ENCODE measurements at regions not wholly inside any gene's neighbourhood (a gene's known extent, or its start where the extent isn't known, plus 50 kb on each side); places are given as distances from the start of the nearest gene placed in this dataset.

DNA sequence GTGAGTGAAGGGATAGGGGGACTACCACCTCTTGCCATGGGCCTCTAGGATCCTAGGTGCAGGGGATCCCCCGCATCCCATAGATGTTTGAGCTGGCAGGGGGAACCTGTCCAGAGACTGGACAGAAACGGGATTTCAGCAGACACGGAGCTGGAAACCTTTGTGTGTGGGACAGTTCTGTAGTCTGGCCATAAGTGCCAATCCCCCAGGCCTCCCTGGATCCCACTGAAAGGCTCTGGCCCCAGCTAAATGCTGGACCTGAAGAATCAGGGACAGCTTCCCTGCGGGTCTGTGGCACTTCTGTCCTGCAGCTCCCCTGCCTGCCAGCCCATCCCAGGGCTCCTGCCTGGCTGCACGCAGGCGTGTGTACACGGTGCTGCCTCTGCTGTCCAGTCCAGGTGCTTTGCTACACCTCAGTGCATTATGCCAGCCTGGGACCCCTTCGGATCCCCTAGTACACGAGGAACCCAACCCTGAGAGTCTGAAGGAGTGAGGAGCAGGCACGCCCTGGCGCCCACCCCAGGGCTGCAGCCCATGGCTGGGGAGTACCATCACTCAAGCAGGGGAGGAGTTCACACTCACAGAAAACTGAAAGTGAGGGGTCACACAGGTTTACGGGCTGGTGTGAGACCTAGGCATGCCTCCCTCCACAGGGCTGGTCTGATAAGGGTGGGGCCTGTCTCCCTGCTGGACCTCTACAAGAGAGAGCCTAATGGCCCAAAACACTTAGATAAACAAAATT lies 703.0 kb downstream of the ARAP2 start:
- Histone ChIP-seq H3K27ac (no peak overlapping the region), H3K36me3 (no peaks in the 10 kb centered on the region), H3K4me1 (no peaks in the 10 kb centered on the region), H3K9me3 (peaks cover 0 to 17% (median 8%) of the 10 kb centered on the region in 4 donors), H3K27me3 (no peaks in the 10 kb centered on the region), H3K4me3 (no peak overlapping the region)
- WGBS, 5 donors = 79 to 90% (median 87%) methylated on average over 8 to 12 of the region's 12 CpGs
- TF ChIP-seq EP300 (IDR thresholded peaks at IDR 0.05) (no peak), POLR2A (IDR thresholded peaks at IDR 0.05) (no peak), POLR2AphosphoS5 (IDR thresholded peaks at IDR 0.05) (no peak)
- TF ChIP-seq, protein P1, sequence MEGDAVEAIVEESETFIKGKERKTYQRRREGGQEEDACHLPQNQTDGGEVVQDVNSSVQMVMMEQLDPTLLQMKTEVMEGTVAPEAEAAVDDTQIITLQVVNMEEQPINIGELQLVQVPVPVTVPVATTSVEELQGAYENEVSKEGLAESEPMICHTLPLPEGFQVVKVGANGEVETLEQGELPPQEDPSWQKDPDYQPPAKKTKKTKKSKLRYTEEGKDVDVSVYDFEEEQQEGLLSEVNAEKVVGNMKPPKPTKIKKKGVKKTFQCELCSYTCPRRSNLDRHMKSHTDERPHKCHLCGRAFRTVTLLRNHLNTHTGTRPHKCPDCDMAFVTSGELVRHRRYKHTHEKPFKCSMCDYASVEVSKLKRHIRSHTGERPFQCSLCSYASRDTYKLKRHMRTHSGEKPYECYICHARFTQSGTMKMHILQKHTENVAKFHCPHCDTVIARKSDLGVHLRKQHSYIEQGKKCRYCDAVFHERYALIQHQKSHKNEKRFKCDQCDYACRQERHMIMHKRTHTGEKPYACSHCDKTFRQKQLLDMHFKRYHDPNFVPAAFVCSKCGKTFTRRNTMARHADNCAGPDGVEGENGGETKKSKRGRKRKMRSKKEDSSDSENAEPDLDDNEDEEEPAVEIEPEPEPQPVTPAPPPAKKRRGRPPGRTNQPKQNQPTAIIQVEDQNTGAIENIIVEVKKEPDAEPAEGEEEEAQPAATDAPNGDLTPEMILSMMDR (IDR thresholded peaks at IDR 0.05) = no peak
- intact Hi-C loops (cut with DNase I; ENCODE audit: low total_unique reads) = no loop called here
- no peak for DNase-seq

GRCh38 chr4:35541888-35542213 lies 702.5 kb downstream of the ARAP2 start:
- 78 to 91% (median 83%) methylated on average over 5 of the region's 5 CpGs for WGBS, 5 donors
- Histone ChIP-seq H3K27ac (no peak overlapping the region), H3K27me3 (no peaks in the 10 kb centered on the region), H3K9me3 (peaks cover 0 to 17% (median 8%) of the 10 kb centered on the region in 4 donors), H3K36me3 (no peaks in the 10 kb centered on the region), H3K4me3 (no peak overlapping the region), H3K4me1 (no peaks in the 10 kb centered on the region)
- intact Hi-C loops (cut with DNase I; ENCODE audit: low total_unique reads) = no loop called here
- TF ChIP-seq POLR2AphosphoS5 (IDR thresholded peaks at IDR 0.05) (no peak), EP300 (IDR thresholded peaks at IDR 0.05) (no peak), POLR2A (IDR thresholded peaks at IDR 0.05) (no peak)
- TF ChIP-seq, protein P1 (IDR thresholded peaks at IDR 0.05) = no peak
- DNase-seq = no peak

- intact Hi-C loops (cut with DNase I; ENCODE audit: low total_unique reads) = no loop called here
- no peak overlapping the region for H3K4me3 ChIP-seq
- H3K36me3 ChIP-seq = no peaks in the 10 kb centered on the region
- H3K27ac ChIP-seq = no peak overlapping the region
- TF ChIP-seq EP300 (IDR thresholded peaks at IDR 0.05) (no peak), POLR2AphosphoS5 (IDR thresholded peaks at IDR 0.05) (no peak), POLR2A (IDR thresholded peaks at IDR 0.05) (no peak)
- TF ChIP-seq, protein P1 (IDR thresholded peaks at IDR 0.05) = no peak
- no peaks in the 10 kb centered on the region for H3K9me3 ChIP-seq
- 77 to 87% (median 86%) methylated on average over 3 of the region's 3 CpGs for WGBS, 5 donors
- no peaks in the 10 kb centered on the region for H3K27me3 ChIP-seq
- H3K4me1 ChIP-seq = no peaks in the 10 kb centered on the region
- DNase-seq = no peak
These were observed 695.4 kb downstream of the ARAP2 start for GRCh38 chr4:35548921-35549320.

- 81 to 96% (median 92%) methylated on average over 1 of the region's 1 CpG for WGBS, 5 donors
- intact Hi-C loops (cut with DNase I; ENCODE audit: low total_unique reads) = no loop called here
- H3K4me3 ChIP-seq = no peak overlapping the region
- peaks cover 0 to 20% (median 11%) of the 10 kb centered on the region in 4 donors for H3K9me3 ChIP-seq
- H3K27me3 ChIP-seq = no peaks in the 10 kb centered on the region
- no peak overlapping the region for H3K27ac ChIP-seq
- no peaks in the 10 kb centered on the region for H3K36me3 ChIP-seq
- no peaks in the 10 kb centered on the region for H3K4me1 ChIP-seq
- DNase-seq = no peak
- TF ChIP-seq, protein P1 (IDR thresholded peaks at IDR 0.05) = no peak
- TF ChIP-seq POLR2AphosphoS5 (IDR thresholded peaks at IDR 0.05) (no peak), POLR2A (IDR thresholded peaks at IDR 0.05) (no peak), EP300 (IDR thresholded peaks at IDR 0.05) (no peak)
These were observed 687.9 kb downstream of the ARAP2 start for GRCh38 chr4:35556387-35556786.

Data from stomach (tissue), 8 donors.